Suprapubic skin (tissue), 4 donors: ENCODE measurements at regions not wholly inside any gene's neighbourhood (a gene's known extent, or its start where the extent isn't known, plus 50 kb on each side); places are given as distances from the start of the nearest gene placed in this dataset.

Source experiments
- CTCF ChIP-seq, 2 donors: fragments of 200-600 bp in 1 of 2; fragments of 450-650 bp in 1 of 2; sonication (generic) in 1 of 2; IDR thresholded peaks; one replicate each; pipeline ENCODE4 v1.5.1; 2016 to 2019; ENCODE audit warnings: antibody characterized with exemption in 2 of 2, mild to moderate bottlenecking in 1 of 2, moderate library complexity in 1 of 2
- EP300 ChIP-seq: sonication (generic); formaldehyde crosslinking; IDR thresholded peaks from one replicate; pipeline ENCODE4 v1.6.1; 2017; ENCODE audit warnings: antibody characterized with exemption
- POLR2A ChIP-seq, 2 donors: fragments of 450-650 bp; IDR thresholded peaks; one replicate each; pipeline ENCODE4 v1.6.1; 2017; ENCODE audit warnings: antibody characterized with exemption in 2 of 2, mild to moderate bottlenecking in 2 of 2, moderate library complexity in 2 of 2
- POLR2AphosphoS5 ChIP-seq, 3 donors: sonication (generic); formaldehyde crosslinking; IDR thresholded peaks; one replicate each; pipeline ENCODE4 v1.6.1; 2017; ENCODE audit warnings: antibody characterized with exemption in 3 of 3

- TF ChIP-seq CTCF (IDR thresholded peaks at IDR 0.05), result no peak
- TF ChIP-seq EP300, result no peak
- no peak for TF ChIP-seq POLR2A (IDR thresholded peaks at IDR 0.05)
- TF ChIP-seq POLR2AphosphoS5 (IDR thresholded peaks at IDR 0.05), result no peak
Observed at GRCh38 chr1:177525176-177525575, 354.4 kb downstream of the BRINP2 start.
